OCI-M1 (cell line): ENCODE measurements at regions not wholly inside any gene's neighbourhood (a gene's known extent, or its start where the extent isn't known, plus 50 kb on each side); places are given as distances from the start of the nearest gene placed in this dataset.
A peak's percentile ranks its signal among the peaks of the same experiment; 100 is the strongest.
"Not testable (repeated sequence)": the region's sequence is repeated elsewhere in the genome, so short reads cannot be mapped to it uniquely, and the experiment has no call there.

Source experiments
- DNase-seq: peaks from one replicate; lab custom pipeline; 2025; lab: John Stamatoyannopoulos, UW

GRCh38 chr21:28132713-28133112 is 860.0 kb downstream of the LTN1 start:
- DNase-seq, result no peak

- no peak for DNase-seq
Measured at GRCh38 chr21:28127175-28127785, 865.4 kb downstream of the LTN1 start.

GRCh38 chr21:28126521-28127174 is 866.0 kb downstream of the LTN1 start:
- no peak for DNase-seq

- DNase-seq, result no peak
Measured at GRCh38 chr21:28124541-28124940, 868.1 kb downstream of the LTN1 start.

- DNase-seq, result no peak
Measured at GRCh38 chr21:28118570-28118969, 874.1 kb downstream of the LTN1 start.

- not testable (repeated sequence) for DNase-seq
Measured at GRCh38 chr21:28114986-28115385, 877.7 kb downstream of the LTN1 start.

GRCh38 chr21:28113718-28114117 is 879.0 kb downstream of the LTN1 start:
- DNase-seq, result no peak

- no peak for DNase-seq
Measured at GRCh38 chr21:28112511-28112910, 880.2 kb downstream of the LTN1 start.

GRCh38 chr21:28111151-28111619 is 881.5 kb downstream of the LTN1 start:
- no peak for DNase-seq

- DNase-seq, result no peak
Measured at GRCh38 chr21:28110716-28111115, 882.0 kb downstream of the LTN1 start.

- DNase-seq, result no peak
Measured at GRCh38 chr21:28110074-28110473, 882.6 kb downstream of the LTN1 start.

GRCh38 chr21:28106370-28106890 is 886.2 kb downstream of the LTN1 start:
- DNase-seq, result no peak

- no peak for DNase-seq
Measured at GRCh38 chr21:28104346-28104745, 888.3 kb downstream of the LTN1 start.

GRCh38 chr21:28100366-28100765 is 892.3 kb downstream of the LTN1 start:
- DNase-seq, result no peak

- DNase-seq, result no peak
Measured at GRCh38 chr21:28099001-28099705, 893.5 kb downstream of the LTN1 start.

- DNase-seq, result no peak
Measured at GRCh38 chr21:28091466-28091865, 901.2 kb downstream of the LTN1 start.

- no peak for DNase-seq
Measured at GRCh38 chr21:28090546-28090945, 902.1 kb downstream of the LTN1 start.

- peak; percentile 42 for DNase-seq
Measured at GRCh38 chr21:28089599-28090441, 902.9 kb downstream of the LTN1 start.

GRCh38 chr21:28086861-28087581 is 905.7 kb downstream of the LTN1 start:
- peak; percentile 32 for DNase-seq

- no peak for DNase-seq
Measured at GRCh38 chr21:28084951-28085350, 907.7 kb downstream of the LTN1 start.

- DNase-seq, result no peak
Measured at GRCh38 chr21:28083350-28083749, 909.3 kb downstream of the LTN1 start.
